ENCODE measurements at regions not wholly inside any gene's neighbourhood (a gene's known extent, or its start where the extent isn't known, plus 50 kb on each side); places are given as distances from the start of the nearest gene placed in this dataset.

- TF ChIP-seq POLR2A (IDR thresholded peaks at IDR 0.05) (no peak), CTCF (IDR thresholded peaks at IDR 0.05) (no peak), POLR2AphosphoS5 (IDR thresholded peaks at IDR 0.05) (no peak), EP300 (IDR thresholded peaks at IDR 0.05) (no peak)
Observed at GRCh38 chr2:186103276-186103675, 364.7 kb downstream of the FSIP2 start.
